HG03460 (cell line): ENCODE measurements at regions not wholly inside any gene's neighbourhood (a gene's known extent, or its start where the extent isn't known, plus 50 kb on each side); places are given as distances from the start of the nearest gene placed in this dataset.
"Not testable (repeated sequence)": the region's sequence is repeated elsewhere in the genome, so short reads cannot be mapped to it uniquely, and the experiment has no call there.

ENCODE experiments used
- ATAC-seq: cut with Tn5 transposase; IDR thresholded peaks from one replicate; pipeline ENCODE4 v1.9.1; 2021; ENCODE audit not compliant: unreplicated experiment

- ATAC-seq = no peak
Measured at GRCh38 chr3:105976196-105976595, 107.4 kb upstream of the CBLB start.

GRCh38 chr3:105979961-105980360 lies 111.1 kb upstream of the CBLB start:
- no peak for ATAC-seq

GRCh38 chr3:105982207-105982606 lies 113.4 kb upstream of the CBLB start:
- ATAC-seq = no peak

- ATAC-seq = no peak
Measured at GRCh38 chr3:105984837-105985236, 116.0 kb upstream of the CBLB start.

- ATAC-seq = not testable (repeated sequence)
Measured at GRCh38 chr3:105986343-105986742, 117.5 kb upstream of the CBLB start.

GRCh38 chr3:105987809-105988208 lies 119.0 kb upstream of the CBLB start:
- no peak for ATAC-seq

- no peak for ATAC-seq
Measured at GRCh38 chr3:105988540-105989212, 119.9 kb upstream of the CBLB start.

GRCh38 chr3:105996781-105997180 lies 128.0 kb upstream of the CBLB start:
- ATAC-seq = no peak

- no peak for ATAC-seq
Measured at GRCh38 chr3:105997466-105997799, 128.6 kb upstream of the CBLB start.

- no peak for ATAC-seq
Measured at GRCh38 chr3:105997800-105998526, 129.2 kb upstream of the CBLB start.

- ATAC-seq = no peak
Measured at GRCh38 chr3:105999856-106000255, 131.0 kb upstream of the CBLB start.

GRCh38 chr3:106001923-106002322 lies 133.1 kb upstream of the CBLB start:
- no peak for ATAC-seq

- no peak for ATAC-seq
Measured at GRCh38 chr3:106004137-106004681, 135.4 kb upstream of the CBLB start.

- no peak for ATAC-seq
Measured at GRCh38 chr3:106004826-106005225, 136.0 kb upstream of the CBLB start.

GRCh38 chr3:106006001-106006400 lies 137.2 kb upstream of the CBLB start:
- no peak for ATAC-seq

GRCh38 chr3:106006571-106006970 lies 137.8 kb upstream of the CBLB start:
- ATAC-seq = no peak

GRCh38 chr3:106007512-106007911 lies 138.7 kb upstream of the CBLB start:
- ATAC-seq = no peak

- ATAC-seq = no peak
Measured at GRCh38 chr3:106008766-106009165, 140.0 kb upstream of the CBLB start.

- ATAC-seq = no peak
Measured at GRCh38 chr3:106010829-106011228, 142.0 kb upstream of the CBLB start.

GRCh38 chr3:106013971-106014370 lies 145.2 kb upstream of the CBLB start:
- ATAC-seq = no peak

- ATAC-seq = no peak
Measured at GRCh38 chr3:106014518-106014917, 145.7 kb upstream of the CBLB start.

- ATAC-seq = no peak
Measured at GRCh38 chr3:106014971-106015370, 146.2 kb upstream of the CBLB start.

- no peak for ATAC-seq
Measured at GRCh38 chr3:106018102-106018501, 149.3 kb upstream of the CBLB start.
